GM12878 (cell line): ENCODE measurements at regions not wholly inside any gene's neighbourhood (a gene's known extent, or its start where the extent isn't known, plus 50 kb on each side); places are given as distances from the start of the nearest gene placed in this dataset.
A peak's percentile ranks its signal among the peaks of the same experiment; 100 is the strongest.

Experiments used
- ATAC-seq: fragments of 200-7000 bp; cut with Tn5 transposase; 3 replicates; pipeline ENCODE4 v1.9.1; 2020; ENCODE audit warnings: mild to moderate bottlenecking, moderate library complexity
- BruUV-seq: library from RNA; stranded (reverse); fragments of 400-500 nt; replicated peaks from 2 replicates; lab custom pipeline; 2021; lab: Mats Ljungman, UMichigan
- CTCF ChIA-PET: fragments of 300-600 bp; sonication (Branson Sonifier 250); formaldehyde crosslinking; extraction: SDS; loops from one replicate; lab custom pipeline; 2021; ENCODE audit warnings: inconsistent platforms; lab: Yijun Ruan, JAX
- POLR2A ChIA-PET: fragments of 350-600 bp; formaldehyde crosslinking; extraction: SDS; loops from one replicate; lab custom pipeline; 2021; ENCODE audit warnings: inconsistent platforms; lab: Charles Lee
- RAD21 ChIA-PET: fragments of 300-600 bp; sonication (Branson Sonifier 250); formaldehyde crosslinking; loops from one replicate; lab custom pipeline; 2023; ENCODE audit warnings: antibody characterized with exemption; ENCODE audit not compliant: unreplicated experiment; lab: Charles Lee
- SMC1A ChIA-PET: fragments of 300-600 bp; sonication (Branson Sonifier 250); formaldehyde crosslinking; loops from one replicate; lab custom pipeline; 2023; ENCODE audit not compliant: unreplicated experiment, uncharacterized antibody; lab: Charles Lee
- DNase-seq: peaks from one replicate; pipeline ENCODE4 v3.0.0-alpha.2; 2011; ENCODE audit warnings: low read depth, low spot score
- FAIRE-seq: peaks from 3 replicates; lab custom pipeline; 2011; peaks lifted over from hg19 to GRCh38; lab: Jason Lieb, UNC
- H2AFZ ChIP-seq: 2 replicates; pipeline ENCODE4 v1.6.0; 2011; ENCODE audit warnings: low read depth, low read length, control low read depth; ENCODE audit not compliant: control insufficient read depth
- H3K27ac ChIP-seq: 2 replicates; pipeline ENCODE4 v1.5.1; 2011; ENCODE audit warnings: control low read depth; ENCODE audit not compliant: control insufficient read depth, insufficient read depth
- H3K27me3 ChIP-seq, 2 experiments: replicated peaks in 1 of 2; 2 replicates each; pipeline versions ENCODE4 v1.6.0 to v1.6.1; 2011; ENCODE audit warnings: low read length in 1 of 2; ENCODE audit not compliant: control insufficient read depth in 2 of 2, insufficient read depth in 2 of 2
- H3K36me3 ChIP-seq, 2 experiments: 2 replicates each; pipeline ENCODE4 v1.5.1; 2011; ENCODE audit warnings: low read length in 1 of 2; ENCODE audit not compliant: control insufficient read depth in 2 of 2, insufficient read depth in 2 of 2
- H3K4me1 ChIP-seq: 2 replicates; pipeline ENCODE4 v1.6.1; 2011; ENCODE audit warnings: mild to moderate bottlenecking, low read length, moderate library complexity, mixed read lengths; ENCODE audit not compliant: control insufficient read depth, insufficient read depth
- H3K4me2 ChIP-seq: 2 replicates; pipeline ENCODE4 v1.6.0; 2011; ENCODE audit warnings: control low read depth; ENCODE audit not compliant: control insufficient read depth, insufficient read depth
- H3K4me3 ChIP-seq: fragments of 200-600 bp; sonication (generic); 2 replicates; pipeline ENCODE4 v1.5.1; 2016
- H3K79me2 ChIP-seq: 2 replicates; pipeline ENCODE4 v1.6.0; 2011; ENCODE audit warnings: low read length; ENCODE audit not compliant: control insufficient read depth, insufficient read depth
- H3K9ac ChIP-seq: 2 replicates; pipeline ENCODE4 v1.8.0; 2011; ENCODE audit warnings: low read length, control low read depth, mixed read lengths; ENCODE audit not compliant: control insufficient read depth, insufficient read depth
- H3K9me3 ChIP-seq: replicated peaks from 3 replicates; pipeline ENCODE4 v1.5.1; 2011; ENCODE audit warnings: mild to moderate bottlenecking, low read length; ENCODE audit not compliant: control insufficient read depth, insufficient read depth
- H4K20me1 ChIP-seq: 2 replicates; pipeline ENCODE4 v1.6.0; 2011; ENCODE audit not compliant: control insufficient read depth, insufficient read depth
- HDAC6 ChIP-seq: fragments of 200-600 bp; sonication (generic); IDR thresholded peaks from one replicate; pipeline ENCODE4 v1.8.0; 2017; ENCODE audit warnings: antibody characterized with exemption; ENCODE audit not compliant: unreplicated experiment
- NKRF ChIP-seq: fragments of 450-650 bp; conservative IDR thresholded peaks from 2 replicates; pipeline ENCODE4 v1.6.1; 2017; ENCODE audit warnings: mild to moderate bottlenecking, moderate library complexity
- NR2F1 ChIP-seq: fragments of 450-650 bp; conservative IDR thresholded peaks from 2 replicates; pipeline ENCODE4 v1.6.1; 2017; ENCODE audit warnings: mild to moderate bottlenecking
- NRF1 ChIP-seq: conservative IDR thresholded peaks from 2 replicates; pipeline ENCODE4 v1.6.1; 2011; ENCODE audit warnings: mild to moderate bottlenecking, low read depth, low read length, improper control_type of control experiment
- PAX5 ChIP-seq: IDR thresholded peaks from 2 replicates; pipeline ENCODE4 v1.6.1; 2011; ENCODE audit warnings: low read depth, low read length, borderline replicate concordance
- RB1 ChIP-seq: fragments of 450-650 bp; formaldehyde crosslinking; IDR thresholded peaks from 2 replicates; pipeline ENCODE4 v1.6.1; 2017; ENCODE audit warnings: mild to moderate bottlenecking, borderline replicate concordance
- SREBF2 ChIP-seq: IDR thresholded peaks from 2 replicates; pipeline ENCODE4 v1.6.1; 2012; ENCODE audit warnings: mild to moderate bottlenecking, low read length
- in situ Hi-C: fragments of 300-500 bp; cut with MboI; formaldehyde crosslinking; loops from 9 replicates; pipeline ENCODE4 v1.14.3; 2018; ENCODE audit warnings: mixed read lengths
- intact Hi-C: fragments of 100-400 bp; cut with micrococcal nuclease; formaldehyde crosslinking; loops from one replicate; pipeline ENCODE4 v1.14.2; 2022; ENCODE audit not compliant: unreplicated experiment

DNA sequence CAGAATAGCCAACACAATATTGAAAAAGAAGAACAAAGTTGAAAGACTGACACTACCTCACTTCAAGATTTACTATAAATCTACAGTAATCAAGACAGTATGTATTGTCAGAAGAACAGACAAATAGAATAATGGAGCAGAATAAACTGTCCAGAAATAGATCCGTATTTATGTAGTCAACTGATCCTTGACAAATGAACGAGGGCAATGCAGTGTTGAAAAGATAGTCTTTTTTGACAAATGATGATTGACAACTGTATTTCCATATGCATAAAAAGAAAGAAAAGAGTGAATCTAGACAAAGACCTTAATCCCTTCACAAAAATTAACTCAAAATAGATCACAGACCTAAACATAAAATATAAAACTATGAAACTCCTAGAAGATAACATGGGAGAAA, 767.1 kb downstream of the KCNA4 start (continued):
- no peak for TF ChIP-seq HDAC6
- no peak for TF ChIP-seq NRF1
- no peak for TF ChIP-seq NKRF
- TF ChIP-seq PAX5 = no peak
- no peak for TF ChIP-seq SREBF2

GRCh38 chr11:29244355-29244754, 772.5 kb downstream of the KCNA4 start:
- in situ Hi-C loops = no loop called here
- Histone ChIP-seq H2AFZ (no peak overlapping the region), H3K4me2 (no peak overlapping the region), H3K9ac (no peak overlapping the region), H3K9me3 (no peaks in the 10 kb centered on the region), H4K20me1 (no peaks in the 10 kb centered on the region), H3K27ac (no peak overlapping the region), H3K4me1 (no peaks in the 10 kb centered on the region), H3K4me3 (no peak overlapping the region), H3K36me3 (no peaks in the 10 kb centered on the region), H3K27me3 (no peaks in the 10 kb centered on the region)
- POLR2A ChIA-PET = no interaction called here
- ATAC-seq (no peak), DNase-seq (no peak), FAIRE-seq (peak; percentile 31)
- RAD21 ChIA-PET = interaction anchor here (1.0 kb wide), 1 partner anchor 18 kb away, joined by 3 read pairs; no protein-coding TSS in a partner anchor
- CTCF ChIA-PET = interaction anchor here (2.8 kb wide), 1 partner anchor 85 kb away, joined by 11 read pairs; no protein-coding TSS in a partner anchor
- intact Hi-C loops = no loop called here
- SMC1A ChIA-PET = no interaction called here
- no TSS peak for BruUV-seq
- TF ChIP-seq NR2F1 (no peak), RB1 (no peak)
- TF ChIP-seq, all 136 proteins: peak for 0
- H3K79me2 ChIP-seq = no peaks in the 10 kb centered on the region
